H1 (cell line): ENCODE measurements at regions not wholly inside any gene's neighbourhood (a gene's known extent, or its start where the extent isn't known, plus 50 kb on each side); places are given as distances from the start of the nearest gene placed in this dataset.

ENCODE experiments used
- TF ChIP-seq, protein P1 (sequence below), 3 experiments: IDR thresholded peaks; 1 replicate in 2 of 3; 2 replicates in 1 of 3; pipeline versions ENCODE4 v1.5.1 to v1.6.1; 2011; ENCODE audit warnings: low read length in 3 of 3, mild to moderate bottlenecking in 3 of 3, inconsistent platforms in 2 of 3, low read depth in 1 of 3, moderate library complexity in 1 of 3; ENCODE audit not compliant: insufficient read depth in 1 of 3; ENCODE audit errors: control extremely low read depth in 1 of 3

DNA sequence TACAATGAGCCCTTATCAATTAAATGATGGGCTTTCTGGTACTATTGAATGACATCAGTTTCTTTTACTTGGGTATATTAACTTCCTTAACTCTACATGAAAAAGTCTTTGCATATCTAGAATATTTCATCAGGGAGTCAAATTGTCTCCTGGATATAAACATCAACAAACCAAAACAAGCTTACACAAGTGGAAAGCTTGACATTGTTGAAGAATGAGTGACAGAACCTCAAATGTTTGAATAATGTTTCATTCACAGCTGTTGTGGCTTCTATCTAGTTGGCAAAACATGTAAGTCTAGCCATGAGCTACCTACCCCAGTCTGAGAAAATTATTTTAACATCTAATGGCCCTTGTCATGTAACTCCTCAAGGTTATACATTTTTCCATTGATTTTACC lies 604.8 kb upstream of the ADAMTS5 start (continued):
- TF ChIP-seq, protein P1, sequence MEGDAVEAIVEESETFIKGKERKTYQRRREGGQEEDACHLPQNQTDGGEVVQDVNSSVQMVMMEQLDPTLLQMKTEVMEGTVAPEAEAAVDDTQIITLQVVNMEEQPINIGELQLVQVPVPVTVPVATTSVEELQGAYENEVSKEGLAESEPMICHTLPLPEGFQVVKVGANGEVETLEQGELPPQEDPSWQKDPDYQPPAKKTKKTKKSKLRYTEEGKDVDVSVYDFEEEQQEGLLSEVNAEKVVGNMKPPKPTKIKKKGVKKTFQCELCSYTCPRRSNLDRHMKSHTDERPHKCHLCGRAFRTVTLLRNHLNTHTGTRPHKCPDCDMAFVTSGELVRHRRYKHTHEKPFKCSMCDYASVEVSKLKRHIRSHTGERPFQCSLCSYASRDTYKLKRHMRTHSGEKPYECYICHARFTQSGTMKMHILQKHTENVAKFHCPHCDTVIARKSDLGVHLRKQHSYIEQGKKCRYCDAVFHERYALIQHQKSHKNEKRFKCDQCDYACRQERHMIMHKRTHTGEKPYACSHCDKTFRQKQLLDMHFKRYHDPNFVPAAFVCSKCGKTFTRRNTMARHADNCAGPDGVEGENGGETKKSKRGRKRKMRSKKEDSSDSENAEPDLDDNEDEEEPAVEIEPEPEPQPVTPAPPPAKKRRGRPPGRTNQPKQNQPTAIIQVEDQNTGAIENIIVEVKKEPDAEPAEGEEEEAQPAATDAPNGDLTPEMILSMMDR (IDR thresholded peaks at IDR 0.05; ENCODE audit: control extremely low read depth in 1 of 3, insufficient read depth in 1 of 3, low read depth in 1 of 3, low read length in 3 of 3) = no peak
